ENCODE measurements at regions not wholly inside any gene's neighbourhood (a gene's known extent, or its start where the extent isn't known, plus 50 kb on each side); places are given as distances from the start of the nearest gene placed in this dataset.

DNA sequence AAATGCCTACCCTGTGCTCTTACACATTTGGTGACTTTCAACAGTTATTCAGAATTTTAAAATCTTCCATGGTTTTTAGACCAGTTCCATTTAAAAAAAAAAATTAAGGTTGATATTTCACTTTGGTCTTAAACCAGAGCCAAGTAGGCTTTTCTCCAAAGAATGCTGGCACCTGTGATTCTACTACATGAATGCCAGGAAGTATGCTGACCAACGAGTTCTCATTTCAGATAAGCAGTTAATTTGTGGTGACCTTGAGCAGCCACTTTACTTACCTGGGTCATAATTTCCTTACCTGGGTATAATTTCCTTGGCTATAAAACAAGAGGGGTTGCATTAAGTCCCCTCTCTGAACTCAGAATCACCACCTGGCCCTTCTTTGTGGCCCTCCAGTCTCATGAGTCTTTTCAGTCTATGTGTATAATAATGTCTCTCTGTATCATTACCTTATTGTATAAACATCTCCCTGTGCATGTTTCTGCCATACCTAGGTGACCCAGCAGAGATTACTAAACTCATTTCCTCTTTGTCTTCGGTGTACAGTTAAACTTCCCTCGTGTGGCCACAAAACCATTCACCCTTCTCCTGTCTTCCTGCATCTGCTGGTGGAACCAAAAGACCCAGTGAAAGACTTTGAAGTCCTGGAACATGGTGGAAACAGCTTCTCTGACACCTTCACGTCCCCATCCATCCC, 139.1 kb upstream of the DPT start:
- DNase-seq (ENCODE audit: low read depth in 2 of 2) = no peak

DNA sequence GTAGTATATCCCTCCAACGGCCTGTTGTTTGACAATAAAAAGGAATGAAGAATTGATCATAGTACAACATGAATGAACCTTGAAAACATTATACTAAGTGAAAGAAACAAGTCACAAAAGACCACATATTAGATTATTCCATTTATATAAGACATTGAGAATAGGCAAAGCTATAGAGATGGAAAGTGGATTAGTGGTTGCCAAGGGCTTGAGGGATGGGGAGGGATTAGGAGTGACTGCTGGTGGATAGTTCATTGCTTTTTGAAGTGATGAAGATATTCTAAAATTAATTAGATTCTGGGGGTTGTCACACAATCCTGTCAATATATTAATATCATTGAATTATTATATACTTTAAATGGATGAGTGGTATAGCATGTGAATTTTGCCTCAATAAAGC, 142.5 kb upstream of the DPT start:
- DNase-seq (ENCODE audit: low read depth in 2 of 2) = no peak

DNA sequence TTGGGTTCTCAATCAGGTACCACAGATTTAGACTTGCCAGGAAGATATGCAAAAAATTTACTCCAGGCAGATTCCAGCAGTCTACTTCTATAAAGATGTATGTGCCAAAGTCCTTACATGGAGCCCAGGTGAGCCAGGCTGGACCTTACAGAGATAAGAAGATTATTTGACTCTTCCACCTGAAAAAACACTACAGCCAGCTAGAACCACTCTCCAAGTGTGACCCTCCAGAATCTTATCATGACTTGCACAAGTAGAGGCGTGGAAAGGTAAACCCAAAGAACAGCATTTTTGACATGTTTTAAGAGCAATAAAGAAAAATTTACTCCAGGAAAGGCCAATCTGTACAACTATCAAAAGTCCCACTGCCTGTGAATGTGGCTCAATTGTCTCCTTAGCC, 146.8 kb upstream of the DPT start:
- no peak for DNase-seq (ENCODE audit: low read depth in 2 of 2)

DNA sequence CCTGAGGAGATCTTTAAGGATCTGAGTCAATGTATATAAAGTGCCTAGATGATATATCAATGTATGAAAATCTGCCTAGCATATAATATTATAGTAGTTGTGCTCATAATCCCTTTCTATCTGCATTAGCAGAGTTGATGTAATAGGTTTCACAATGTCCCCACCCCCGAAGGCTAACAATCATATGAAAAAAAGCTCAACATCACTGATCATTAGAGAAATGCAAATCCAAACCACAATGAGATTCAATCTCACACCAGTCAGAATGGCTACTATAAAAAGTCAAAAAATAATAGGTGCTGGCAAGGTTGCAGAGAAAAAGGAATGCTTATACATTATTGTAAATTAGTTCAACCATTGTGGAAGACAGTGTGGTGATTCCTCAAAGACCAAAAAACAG, 147.8 kb upstream of the DPT start:
- DNase-seq (ENCODE audit: low read depth in 2 of 2) = no peak

DNA sequence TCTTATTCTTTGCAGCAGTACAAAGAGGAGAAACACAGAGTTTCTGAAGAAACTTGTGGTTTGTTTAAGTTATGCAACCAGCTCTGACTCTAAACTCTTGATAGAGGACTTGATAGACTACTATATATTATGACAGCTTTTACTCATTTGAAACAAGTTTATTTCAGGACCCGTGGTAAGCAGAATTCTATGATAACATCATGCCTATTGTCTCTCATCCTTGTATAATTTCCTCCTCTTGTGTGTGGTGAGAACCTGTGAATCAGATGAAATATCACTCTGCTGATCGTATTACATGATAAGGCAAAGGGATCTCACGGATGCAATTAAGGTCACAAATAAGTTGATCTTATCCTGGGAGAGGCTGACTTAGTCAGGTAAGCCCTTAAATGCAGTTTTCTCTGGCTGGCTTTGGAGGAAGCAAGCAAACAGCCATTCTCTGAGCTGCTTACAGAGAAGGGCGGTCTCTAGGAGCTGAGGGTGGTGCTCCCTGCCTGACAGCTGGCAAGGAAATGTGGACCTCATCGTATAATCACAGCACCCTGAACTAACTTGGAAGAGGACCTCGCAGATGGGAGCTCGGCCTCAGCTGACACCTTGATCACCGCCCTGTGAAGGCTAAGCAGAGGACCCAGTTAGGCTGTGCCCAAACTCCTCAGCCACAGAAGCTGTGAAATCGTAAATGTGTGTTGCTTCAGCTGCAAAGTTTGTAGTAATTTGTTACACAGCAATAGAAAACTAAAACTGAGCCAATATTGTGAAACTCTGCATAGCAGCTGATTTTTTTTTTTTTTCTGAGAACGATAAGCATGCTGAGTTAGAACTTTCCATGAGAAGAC, 151.1 kb upstream of the DPT start:
- DNase-seq (ENCODE audit: low read depth in 2 of 2) = no peak

DNA sequence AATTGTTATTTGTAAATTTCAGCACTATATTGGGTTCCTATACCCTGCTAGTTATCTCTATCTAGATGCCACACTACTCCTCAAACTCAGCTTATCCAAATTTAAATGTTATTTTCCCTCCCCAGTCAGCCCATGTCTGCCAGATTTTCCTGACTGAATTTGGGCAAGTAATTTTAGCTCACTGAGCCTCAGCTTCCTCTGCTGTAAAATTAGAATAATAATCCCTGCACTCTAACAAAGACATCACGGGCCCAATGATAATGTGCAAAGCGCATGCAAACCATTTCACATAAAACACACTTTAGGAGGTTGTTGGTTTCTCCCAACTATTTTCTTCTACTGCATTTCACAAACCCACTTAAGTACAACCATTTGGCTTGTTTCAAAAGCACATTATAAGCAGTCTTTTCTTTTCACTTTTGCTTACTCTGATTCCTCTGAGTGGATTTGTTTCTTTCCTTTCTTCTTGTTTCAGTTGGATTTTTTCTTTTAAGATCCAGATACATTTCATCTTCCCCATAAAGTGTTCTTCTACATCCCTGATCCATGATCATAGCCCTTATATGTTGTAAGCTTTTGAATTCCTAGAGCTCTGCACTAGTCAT, 152.8 kb upstream of the DPT start:
- DNase-seq (ENCODE audit: low read depth in 2 of 2) = no peak

DNA sequence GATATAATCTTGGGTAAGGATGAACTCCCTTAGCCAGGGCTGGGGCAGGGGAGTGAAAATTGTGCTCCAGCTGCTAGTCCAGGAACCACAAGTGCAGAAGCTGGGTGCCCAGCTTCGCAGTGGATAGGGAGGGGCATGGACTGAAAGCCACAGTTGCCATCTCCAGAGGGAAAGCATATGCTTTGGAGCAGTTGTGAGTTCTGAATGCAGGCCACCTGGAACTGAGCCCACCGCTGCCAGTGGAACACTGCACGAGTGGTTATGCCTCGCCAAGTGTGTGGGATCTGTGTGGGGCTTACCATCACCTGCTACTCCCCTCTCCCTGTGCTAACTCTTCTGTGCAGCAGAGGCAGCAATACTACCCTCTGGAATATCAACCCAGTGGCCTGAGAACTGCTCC, 158.4 kb upstream of the DPT start:
- no peak for DNase-seq (ENCODE audit: low read depth in 2 of 2)

DNA sequence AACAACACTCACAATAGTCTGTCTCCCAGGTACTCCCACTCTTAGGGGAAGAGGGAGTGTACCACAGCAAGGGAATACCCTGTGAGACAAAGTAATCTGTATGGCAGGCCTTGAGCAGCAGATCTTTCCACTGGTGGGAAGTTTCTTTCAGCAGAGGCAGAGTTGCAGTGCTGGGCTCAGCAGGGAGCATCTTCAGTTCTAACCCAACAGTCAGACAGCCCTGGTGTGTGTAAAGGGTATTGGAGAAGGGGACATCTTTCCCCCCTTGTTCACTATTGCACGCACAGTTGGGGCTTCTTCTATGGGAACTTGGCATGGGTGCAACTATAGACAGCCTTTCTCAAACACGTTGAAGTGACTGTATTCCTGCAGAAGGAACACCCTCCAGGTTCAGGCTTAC, 159.4 kb upstream of the DPT start:
- no peak for DNase-seq (ENCODE audit: low read depth in 2 of 2)

DNA sequence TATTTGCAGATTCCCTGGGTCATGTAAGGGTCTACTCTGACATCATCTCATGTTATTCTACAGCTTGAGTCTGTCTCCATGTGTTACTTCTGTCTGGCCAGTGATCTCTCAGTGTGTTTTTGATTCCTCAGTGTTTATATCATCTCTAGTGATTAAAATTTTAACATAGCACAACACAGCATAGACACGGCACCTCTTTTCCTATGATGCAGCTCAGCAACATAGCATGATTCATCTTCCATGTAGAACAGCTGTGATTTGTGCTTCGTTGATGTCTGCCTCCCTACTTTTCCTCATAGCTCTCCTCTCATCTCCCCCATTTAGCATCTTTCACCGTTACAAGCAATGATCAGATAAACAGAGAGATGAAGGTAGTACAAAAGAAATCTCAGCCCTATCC, 163.9 kb upstream of the DPT start:
- DNase-seq (ENCODE audit: low read depth in 2 of 2) = no peak

DNA sequence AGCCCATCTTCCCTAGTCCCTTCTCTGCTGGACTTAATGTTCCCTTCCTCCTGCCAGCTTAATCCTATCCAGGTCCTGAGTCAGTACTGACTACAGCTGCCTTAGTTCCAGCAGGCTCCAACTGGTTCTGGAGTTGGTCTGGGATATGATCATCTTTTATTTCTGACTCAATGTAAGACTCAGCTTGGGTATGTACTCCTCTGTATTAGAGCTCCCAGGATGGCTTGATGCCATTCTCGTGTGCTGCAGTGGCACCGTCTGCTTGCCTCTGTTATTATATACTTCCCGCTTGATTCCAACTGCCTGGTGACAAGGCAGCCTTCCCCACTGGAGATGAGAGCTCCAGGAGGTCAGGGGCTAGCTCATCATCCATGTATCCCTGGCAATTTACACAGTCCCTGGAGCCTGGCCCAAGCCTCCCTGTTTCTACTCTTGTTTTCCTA, 164.4 kb upstream of the DPT start:
- DNase-seq (ENCODE audit: low read depth in 2 of 2) = no peak

DNA sequence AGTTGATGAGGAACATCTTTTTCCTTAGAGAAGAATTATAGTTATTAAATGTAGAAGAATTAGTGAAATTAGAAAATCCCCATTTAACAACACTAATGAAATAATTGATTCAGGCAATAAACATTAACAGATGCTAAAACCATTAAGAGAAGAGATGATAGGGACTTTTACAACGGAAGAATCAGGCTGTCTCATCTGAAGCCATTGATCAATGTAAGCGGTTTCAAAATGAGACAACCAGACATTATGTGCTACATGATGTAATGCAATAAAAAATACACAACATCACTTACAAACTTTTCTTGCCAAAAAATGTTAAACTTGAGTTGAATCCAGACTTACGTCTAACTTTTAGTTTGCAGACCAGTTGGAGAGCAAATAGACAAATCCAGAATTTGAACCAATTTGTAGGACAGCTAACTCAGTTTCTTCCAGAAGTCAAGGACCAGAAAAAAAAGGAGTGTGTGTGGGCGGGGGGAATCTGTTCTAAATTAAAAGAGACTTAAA, 165.4 kb upstream of the DPT start:
- no peak for DNase-seq (ENCODE audit: low read depth in 2 of 2)

DNA sequence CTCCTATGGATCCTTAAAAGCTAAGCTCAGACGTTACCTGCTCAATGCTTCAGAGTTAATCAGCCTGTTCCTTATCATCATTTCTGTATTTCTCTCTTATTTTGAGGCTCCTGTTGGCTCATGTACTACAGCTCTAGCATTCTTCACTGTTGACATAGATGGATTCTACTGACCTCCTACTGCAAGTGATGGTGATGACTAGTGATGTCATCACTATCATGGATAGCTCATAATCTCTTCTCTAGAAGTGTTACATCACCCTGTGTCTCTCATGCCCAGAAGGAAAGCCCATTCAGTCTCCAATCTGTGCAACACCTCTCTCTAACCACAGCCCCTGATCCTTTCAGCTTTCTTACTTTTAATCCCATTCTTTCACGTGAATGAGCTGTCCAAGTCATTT, 168.2 kb upstream of the DPT start:
- no peak for DNase-seq (ENCODE audit: low read depth in 2 of 2)

DNA sequence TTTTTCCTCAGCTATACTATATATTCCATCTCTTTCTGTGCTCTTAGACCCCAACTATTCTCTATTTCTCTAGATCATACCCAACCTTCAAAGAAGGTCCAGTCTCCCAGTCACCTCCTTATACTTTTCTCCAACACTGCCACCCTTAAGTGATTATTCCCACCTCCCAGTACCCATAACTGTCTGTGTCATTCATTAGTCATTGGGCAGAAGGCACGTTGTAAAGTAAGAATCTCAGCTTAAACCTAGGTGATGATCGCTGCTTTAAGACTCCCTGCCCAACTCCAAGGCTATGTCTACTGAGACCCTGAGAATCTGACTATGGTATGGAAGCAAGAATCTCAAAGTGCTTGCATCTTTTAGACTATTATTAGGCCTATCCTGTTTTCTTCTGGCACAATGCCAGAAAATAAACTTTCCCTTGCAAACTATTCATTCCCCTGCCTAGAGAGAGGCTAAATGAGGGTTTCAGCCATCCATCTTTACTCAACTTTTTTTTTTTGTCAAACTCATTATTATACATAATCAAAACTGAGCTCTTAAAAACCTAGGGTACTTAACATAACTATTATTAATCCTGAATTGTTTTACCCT, 174.3 kb upstream of the DPT start:
- DNase-seq (ENCODE audit: low read depth in 2 of 2) = no peak

DNA sequence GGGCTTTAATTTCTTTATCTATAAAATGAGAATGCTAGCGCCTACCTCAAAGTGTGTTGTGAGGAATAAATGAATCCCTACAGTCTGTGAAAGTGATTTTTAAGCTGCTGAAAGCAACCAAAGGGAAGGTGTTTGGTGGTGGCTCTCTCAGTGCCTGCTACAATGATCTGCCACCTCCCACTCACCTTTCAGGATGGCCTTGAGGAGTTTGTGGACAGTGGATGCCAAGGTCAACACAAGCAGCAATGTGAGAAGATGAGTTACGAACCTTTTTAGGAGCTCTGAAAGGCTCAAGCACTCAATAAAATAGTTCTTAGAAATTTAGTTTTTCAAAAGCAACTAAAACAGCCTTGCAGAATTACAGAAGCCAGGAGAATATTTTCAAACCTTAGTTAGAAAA, 176.6 kb upstream of the DPT start:
- no peak for DNase-seq (ENCODE audit: low read depth in 2 of 2)

DNA sequence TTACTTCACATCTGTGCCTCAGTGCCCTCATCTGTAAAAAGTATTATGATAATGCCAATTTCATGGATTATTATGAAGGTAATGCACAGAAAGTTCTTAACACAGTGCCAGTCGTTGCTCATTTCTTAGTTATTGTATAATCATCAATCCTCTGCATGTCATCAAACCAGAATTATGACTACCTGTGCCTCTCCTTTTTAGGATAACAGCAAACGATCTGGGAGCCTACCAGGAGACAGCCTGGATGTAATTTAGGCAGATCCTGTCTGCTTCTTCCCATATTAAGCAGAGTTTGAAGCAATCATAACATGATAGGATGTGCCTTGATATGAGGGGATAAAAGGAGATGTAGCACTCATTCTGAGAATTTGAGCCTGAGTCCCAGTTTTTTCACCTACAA, 177.4 kb upstream of the DPT start:
- no peak for DNase-seq (ENCODE audit: low read depth in 2 of 2)

DNA sequence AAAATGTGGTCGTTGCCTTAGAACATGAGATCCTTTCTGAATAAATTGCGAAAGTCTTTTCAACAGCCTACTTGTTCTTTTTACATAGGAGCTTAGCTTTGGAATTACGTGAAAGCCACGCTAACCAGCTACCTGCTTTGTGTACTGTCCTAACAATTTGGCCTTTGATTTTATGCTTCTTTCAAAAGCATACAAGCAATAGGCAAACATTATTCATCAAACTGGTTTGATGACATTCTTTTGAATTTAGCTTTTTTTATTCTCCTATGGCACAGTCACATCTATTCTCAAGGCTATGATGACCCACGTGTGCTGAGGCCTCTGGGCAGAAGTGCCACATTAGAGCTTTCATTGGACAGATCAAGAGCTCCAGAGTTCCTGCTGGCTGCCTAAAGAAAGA, 178.0 kb upstream of the DPT start:
- no peak for DNase-seq (ENCODE audit: low read depth in 2 of 2)

DNA sequence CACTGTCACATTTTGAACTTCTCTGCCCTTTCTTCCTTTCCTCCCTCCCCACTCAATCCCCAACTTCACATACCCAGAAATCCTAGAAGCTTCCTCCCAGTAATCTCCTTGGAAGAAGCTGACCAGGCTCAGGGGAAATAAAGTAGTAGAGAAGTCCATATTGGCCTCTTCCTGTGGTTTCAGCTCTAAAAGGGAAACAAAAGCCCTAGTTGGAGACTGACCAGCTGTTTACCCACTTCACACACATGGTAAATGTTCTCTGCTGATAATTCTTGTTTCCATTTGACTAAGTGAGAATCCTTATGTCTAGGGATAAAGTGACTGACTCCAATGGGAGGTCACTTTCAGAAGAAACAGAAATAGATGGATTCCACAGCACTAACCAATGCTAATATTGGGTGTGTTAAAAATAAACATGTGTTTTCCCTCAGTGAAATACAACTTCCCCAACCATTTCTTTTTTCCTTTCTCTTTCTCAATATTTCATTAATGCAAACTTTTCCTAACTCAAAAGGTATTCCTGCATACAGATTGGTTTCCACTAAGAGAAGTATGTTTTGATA, 178.9 kb upstream of the DPT start:
- no peak for DNase-seq (ENCODE audit: low read depth in 2 of 2)

DNA sequence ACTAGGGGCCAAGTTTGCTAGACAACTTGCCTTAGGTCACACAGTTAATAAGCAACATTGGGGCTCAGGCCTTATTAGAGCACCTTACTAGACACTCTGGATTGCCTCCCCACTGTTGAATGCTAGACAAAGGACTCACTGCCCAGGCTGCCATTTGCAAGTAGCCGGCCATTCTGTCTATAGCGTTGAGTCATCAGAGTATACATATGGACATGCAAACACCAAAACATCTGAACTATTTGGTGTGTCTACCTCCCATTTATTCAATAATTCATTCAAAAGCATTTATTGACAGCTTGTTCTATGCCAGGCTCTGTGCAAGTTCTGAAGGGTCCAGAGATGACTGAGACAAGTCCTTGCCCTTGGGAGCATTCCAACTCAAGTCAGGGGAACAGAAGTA, 181.4 kb upstream of the DPT start:
- no peak for DNase-seq (ENCODE audit: low read depth in 2 of 2)

DNA sequence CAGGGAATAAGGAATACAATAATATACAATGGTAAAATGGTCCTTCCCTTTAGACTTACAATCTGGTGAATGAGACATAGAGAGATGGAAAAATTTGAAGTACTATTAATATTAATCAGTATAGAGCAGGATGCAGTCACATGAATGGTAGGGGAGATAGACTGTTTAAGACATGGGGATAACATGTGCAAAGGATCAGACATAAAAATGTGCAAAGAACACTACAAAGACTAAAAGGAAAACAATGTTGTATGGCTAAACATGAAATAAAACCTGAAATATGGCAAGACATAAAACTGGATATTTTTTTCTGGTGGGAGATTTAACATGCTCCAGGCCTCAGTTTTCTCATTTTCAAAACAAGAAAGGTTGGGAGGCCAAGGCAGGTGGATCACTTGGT, 182.4 kb upstream of the DPT start:
- DNase-seq (ENCODE audit: low read depth in 2 of 2) = no peak

DNA sequence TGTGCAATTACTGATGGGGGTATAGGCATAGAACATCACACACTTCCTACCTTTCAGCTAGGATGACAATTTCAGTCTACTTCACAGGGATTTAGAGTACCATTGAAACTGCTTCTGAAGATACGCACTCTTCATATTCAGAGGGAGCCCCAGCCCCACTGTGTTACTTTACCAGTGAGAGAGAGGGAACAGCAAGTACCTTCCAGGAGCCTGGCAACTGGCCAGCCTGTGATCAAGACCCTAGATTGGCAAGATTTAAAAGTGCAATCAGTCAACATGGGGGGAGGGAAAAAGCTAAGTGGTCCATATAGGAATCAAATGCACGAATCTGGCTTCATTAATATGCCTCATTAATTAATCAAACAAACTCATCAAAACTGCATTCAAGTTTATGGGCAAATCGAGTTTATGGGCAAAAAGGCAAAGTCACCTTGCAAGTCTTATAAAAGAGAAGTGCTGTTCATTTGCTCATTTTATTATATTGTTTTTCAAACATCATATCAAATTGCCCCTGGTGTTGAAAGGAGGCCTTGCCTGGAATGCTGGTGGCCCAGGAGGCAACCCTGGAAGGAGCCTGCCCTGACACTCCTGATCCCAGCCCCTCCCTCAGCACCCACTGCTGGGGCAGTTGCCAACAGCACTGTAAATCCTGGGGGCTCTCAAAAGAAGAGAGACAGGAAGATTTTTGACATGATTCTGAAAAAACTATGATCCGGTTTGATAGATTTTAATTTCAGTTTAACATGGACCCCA, 184.9 kb upstream of the DPT start:
- DNase-seq (ENCODE audit: low read depth in 2 of 2) = no peak

DNA sequence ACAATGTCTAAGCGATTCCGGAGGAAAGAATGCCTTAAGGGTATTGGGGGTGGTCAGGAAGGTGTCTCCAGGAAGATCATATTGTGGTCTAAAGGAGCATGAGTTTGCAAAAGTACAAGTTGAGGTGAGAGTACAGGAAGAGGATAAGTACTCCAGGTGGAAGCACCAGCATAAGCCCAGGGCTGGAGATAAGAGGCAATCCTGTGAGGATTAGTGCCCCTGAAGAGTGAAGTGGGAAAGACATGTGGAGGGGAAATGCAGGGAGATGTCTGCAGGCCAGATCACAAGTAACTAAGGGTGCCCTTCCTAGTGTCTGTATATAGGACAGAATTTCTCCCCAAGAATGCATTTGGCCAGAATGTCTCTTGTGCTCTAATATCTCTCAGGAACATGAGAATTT, 188.3 kb upstream of the DPT start:
- DNase-seq (ENCODE audit: low read depth in 2 of 2) = no peak

Data from stimulated activated CD4-positive, alpha-beta T cell treated with anti-CD3 and anti-CD28 coated beads, Interleukin-15, amount 100 ng/mL, for 48 hours (primary cell).